Vagina (tissue), 2 donors: ENCODE measurements at regions not wholly inside any gene's neighbourhood (a gene's known extent, or its start where the extent isn't known, plus 50 kb on each side); places are given as distances from the start of the nearest gene placed in this dataset.

Source experiments
- CTCF ChIP-seq, 3 experiments: fragments of 450-650 bp in 2 of 3; fragments of 200-600 bp in 1 of 3; sonication (generic) in 1 of 3; IDR thresholded peaks; one replicate each; pipeline ENCODE4 v1.5.1; 2017 to 2019; ENCODE audit warnings: antibody characterized with exemption in 3 of 3, mild to moderate bottlenecking in 2 of 3, moderate library complexity in 2 of 3
- POLR2A ChIP-seq, 2 donors: fragments of 450-650 bp; IDR thresholded peaks; one replicate each; pipeline ENCODE4 v1.6.1; 2017; ENCODE audit warnings: antibody characterized with exemption in 2 of 2, mild to moderate bottlenecking in 2 of 2, moderate library complexity in 2 of 2

GRCh38 chr4:27271555-27271954, 410.9 kb downstream of the STIM2 start:
- no peak for TF ChIP-seq CTCF (IDR thresholded peaks at IDR 0.05)
- TF ChIP-seq POLR2A (IDR thresholded peaks at IDR 0.05) = no peak
